H9 (cell line): ENCODE measurements at regions not wholly inside any gene's neighbourhood (a gene's known extent, or its start where the extent isn't known, plus 50 kb on each side); places are given as distances from the start of the nearest gene placed in this dataset.

Source experiments
- DNase-seq: peaks from one replicate; pipeline ENCODE4 v3.0.0-alpha.2; 2017
- H2AFZ ChIP-seq: one replicate; pipeline ENCODE4 v1.6.1; 2013; ENCODE audit warnings: mild to moderate bottlenecking, low read length, control low read depth, moderate library complexity
- H2AK5ac ChIP-seq: 2 replicates; pipeline ENCODE4 v1.6.1; 2013; ENCODE audit warnings: low read length, control low read depth, mixed read lengths; ENCODE audit not compliant: insufficient read length
- H2BK120ac ChIP-seq: one replicate; pipeline ENCODE4 v1.6.1; 2013; ENCODE audit warnings: low read depth, mild to moderate bottlenecking, low read length, control low read depth, inconsistent platforms; ENCODE audit not compliant: poor library complexity, severe bottlenecking
- H2BK12ac ChIP-seq: 2 replicates; pipeline ENCODE4 v1.6.1; 2013; ENCODE audit warnings: low read length, control low read depth, mixed read lengths, low read depth; ENCODE audit not compliant: insufficient read length
- H2BK15ac ChIP-seq: 2 replicates; pipeline ENCODE4 v1.6.1; 2013; ENCODE audit warnings: low read depth, low read length, control low read depth
- H2BK20ac ChIP-seq: one replicate; pipeline ENCODE4 v1.6.1; 2013; ENCODE audit warnings: low read depth, mild to moderate bottlenecking, low read length, control low read depth, inconsistent platforms; ENCODE audit not compliant: poor library complexity, severe bottlenecking
- H2BK5ac ChIP-seq: 2 replicates; pipeline ENCODE4 v1.6.1; 2013; ENCODE audit warnings: low read length, control low read depth, mixed read lengths; ENCODE audit not compliant: insufficient read length
- H3K14ac ChIP-seq: 2 replicates; pipeline ENCODE4 v1.6.1; 2013; ENCODE audit warnings: low read length, control low read depth; ENCODE audit not compliant: insufficient read depth
- H3K18ac ChIP-seq: 2 replicates; pipeline ENCODE4 v1.6.1; 2013; ENCODE audit warnings: low read depth, mild to moderate bottlenecking, mixed read lengths, low read length, control low read depth; ENCODE audit not compliant: insufficient read length
- H3K23ac ChIP-seq: 2 replicates; pipeline ENCODE4 v1.6.1; 2013; ENCODE audit warnings: low read length, control low read depth, mixed read lengths, low read depth; ENCODE audit not compliant: insufficient read length
- H3K23me2 ChIP-seq: 2 replicates; pipeline ENCODE4 v1.6.1; 2013; ENCODE audit warnings: low read depth, mild to moderate bottlenecking, mixed read lengths, low read length, control low read depth; ENCODE audit not compliant: insufficient read length, poor library complexity, severe bottlenecking
- H3K27ac ChIP-seq: 2 replicates; pipeline ENCODE4 v1.5.1; 2013; ENCODE audit warnings: low read length, control low read depth, mixed read lengths, low read depth; ENCODE audit not compliant: insufficient read length
- H3K27me3 ChIP-seq: 2 replicates; pipeline ENCODE4 v1.6.1; 2013; ENCODE audit warnings: low read length, control low read depth, inconsistent platforms; ENCODE audit not compliant: insufficient read depth
- H3K4ac ChIP-seq: 2 replicates; pipeline ENCODE4 v1.6.1; 2013; ENCODE audit warnings: low read depth, mild to moderate bottlenecking, control low read depth, inconsistent platforms, low read length, moderate library complexity
- H3K4me1 ChIP-seq: 2 replicates; pipeline ENCODE4 v1.6.1; 2013; ENCODE audit warnings: low read length, control low read depth, inconsistent platforms; ENCODE audit not compliant: insufficient read depth
- H3K4me2 ChIP-seq: 2 replicates; pipeline ENCODE4 v1.6.1; 2013; ENCODE audit warnings: low read length, control low read depth, mixed read lengths; ENCODE audit not compliant: insufficient read length, insufficient read depth
- H3K56ac ChIP-seq: 2 replicates; pipeline ENCODE4 v1.6.1; 2013; ENCODE audit warnings: low read depth, mild to moderate bottlenecking, mixed read lengths, low read length, control low read depth; ENCODE audit not compliant: insufficient read length
- H3K79me1 ChIP-seq: 2 replicates; pipeline ENCODE4 v1.6.1; 2013; ENCODE audit warnings: low read depth, mild to moderate bottlenecking, moderate library complexity, low read length, control low read depth, inconsistent platforms; ENCODE audit not compliant: insufficient read depth, poor library complexity, severe bottlenecking
- H3K79me2 ChIP-seq: 2 replicates; pipeline ENCODE4 v1.6.1; 2013; ENCODE audit warnings: low read length, control low read depth, inconsistent platforms; ENCODE audit not compliant: insufficient read depth
- H3K9ac ChIP-seq: 2 replicates; pipeline ENCODE4 v1.6.1; 2013; ENCODE audit warnings: low read length, control low read depth, mixed read lengths; ENCODE audit not compliant: insufficient read length; ENCODE audit errors: extremely low read depth
- H3K9me3 ChIP-seq: one replicate; pipeline ENCODE4 v1.6.1; 2013; ENCODE audit warnings: low read depth, low read length, inconsistent platforms; ENCODE audit not compliant: control insufficient read depth
- H3T11ph ChIP-seq: one replicate; pipeline ENCODE4 v1.6.1; 2013; ENCODE audit warnings: mild to moderate bottlenecking, low read length, control low read depth, inconsistent platforms
- H4K20me1 ChIP-seq: one replicate; pipeline ENCODE4 v1.6.1; 2013; ENCODE audit not compliant: control insufficient read depth, insufficient read length, insufficient read depth
- H4K5ac ChIP-seq: 2 replicates; pipeline ENCODE4 v1.6.1; 2013; ENCODE audit warnings: low read depth, mild to moderate bottlenecking, mixed read lengths, low read length, control low read depth; ENCODE audit not compliant: insufficient read length
- H4K8ac ChIP-seq: replicated peaks from 2 replicates; pipeline ENCODE4 v1.6.1; 2013; ENCODE audit warnings: low read length, control low read depth, mixed read lengths, low read depth; ENCODE audit not compliant: insufficient read length
- H4K91ac ChIP-seq: 2 replicates; pipeline ENCODE4 v1.6.1; 2013; ENCODE audit warnings: low read depth, mild to moderate bottlenecking, moderate library complexity, mixed read lengths, low read length, control low read depth; ENCODE audit not compliant: insufficient read length
- H3K27ac Mint-ChIP-seq, 3 experiments: 2 replicates in 2 of 3; 3 replicates in 1 of 3; pipeline ENCODE4 v1.8.0; 2020 to 2021; ENCODE audit warnings: mixed read lengths in 3 of 3, mild to moderate bottlenecking in 1 of 3, moderate library complexity in 1 of 3
- H3K27me3 Mint-ChIP-seq: 2 replicates; pipeline ENCODE4 v1.8.0; 2021; ENCODE audit warnings: low read depth, mild to moderate bottlenecking, moderate library complexity, mixed read lengths
- H3K36me3 Mint-ChIP-seq, 3 experiments: 2 replicates in 2 of 3; 3 replicates in 1 of 3; pipeline ENCODE4 v1.8.0; 2020 to 2021; ENCODE audit warnings: low read depth in 3 of 3, mixed read lengths in 3 of 3; ENCODE audit not compliant: insufficient read depth in 1 of 3
- H3K4me1 Mint-ChIP-seq, 2 experiments: 2 replicates each; pipeline ENCODE4 v1.8.0; 2020; ENCODE audit warnings: mixed read lengths in 2 of 2
- H3K4me3 Mint-ChIP-seq, 2 experiments: 2 replicates in 1 of 2; 3 replicates in 1 of 2; pipeline ENCODE4 v1.8.0; 2020 to 2021; ENCODE audit warnings: mild to moderate bottlenecking in 2 of 2, mixed read lengths in 2 of 2, moderate library complexity in 1 of 2
- H3K9me3 Mint-ChIP-seq, 2 experiments: 2 replicates in 1 of 2; 3 replicates in 1 of 2; pipeline ENCODE4 v1.8.0; 2020; ENCODE audit warnings: mild to moderate bottlenecking in 2 of 2, mixed read lengths in 2 of 2, moderate library complexity in 1 of 2
- WGBS: extraction: QIAGEN DNeasy Blood & Tissue Kit; methylation state at CpG from one replicate; pipeline ENCODE4 v1.1.7; 2013; ENCODE audit warnings: missing lambda C conversion rate, low lambda C conversion rate, mixed read lengths; ENCODE audit not compliant: insufficient read length; ENCODE audit errors: extremely low coverage; 5-methylcytosine and 5-hydroxymethylcytosine counted together
- TF ChIP-seq, protein P1 (sequence below): fragments of 200-600 bp; sonication (generic); conservative IDR thresholded peaks from 3 replicates; pipeline ENCODE4 v1.8.0; 2021; ENCODE audit warnings: antibody characterized with exemption, mild to moderate bottlenecking

DNA sequence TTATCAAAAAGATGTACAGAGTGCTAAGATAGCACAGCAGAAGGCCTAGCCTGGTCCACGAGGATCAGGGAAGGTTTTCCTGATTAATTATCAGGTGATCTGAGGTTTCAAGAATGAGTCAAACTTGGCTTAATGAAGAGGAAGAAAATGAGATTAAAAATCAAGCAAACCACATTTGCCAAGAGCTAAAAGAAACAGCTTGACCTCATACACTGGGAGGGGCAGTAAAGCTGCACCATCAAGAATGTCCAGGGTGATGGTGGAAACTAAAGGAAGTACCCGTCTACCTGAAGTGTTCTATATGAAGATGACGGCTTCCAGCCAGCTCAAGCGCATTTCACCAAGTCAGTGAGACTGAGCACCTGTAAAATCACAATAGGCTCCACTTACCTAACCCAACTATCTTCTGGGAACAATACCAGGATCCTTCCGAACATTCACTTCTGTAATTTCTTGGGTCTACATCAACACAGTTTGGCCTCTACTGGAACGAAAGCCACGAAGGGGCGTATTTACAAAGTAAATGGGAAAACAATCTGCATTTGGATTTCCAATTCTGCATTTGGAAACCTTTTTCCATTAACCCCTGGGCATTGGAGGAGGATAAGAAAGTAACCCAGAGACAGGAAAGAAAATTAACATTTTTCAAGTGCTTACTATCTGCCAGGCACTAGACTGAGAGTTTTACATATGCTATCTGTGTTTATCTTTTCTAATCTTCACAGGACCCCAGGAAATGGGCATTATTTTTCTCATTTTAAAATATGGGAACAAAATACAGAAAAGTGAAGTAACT is 114.0 kb upstream of the DCLK2 start:
- Histone ChIP-seq H3K14ac (no peak overlapping the region), H3K27ac (no peak overlapping the region), H2BK12ac (no peak overlapping the region), H3K23ac (no peak overlapping the region), H3K9me3 (no peaks in the 10 kb centered on the region), H3K79me2 (no peaks in the 10 kb centered on the region), H3K4ac (no peak overlapping the region), H3K23me2 (no peaks in the 10 kb centered on the region), H2BK20ac (no peak overlapping the region), H4K5ac (no peak overlapping the region), H3K27me3 (no peaks in the 10 kb centered on the region), H2BK15ac (no peak overlapping the region), H3K56ac (no peak overlapping the region), H4K91ac (no peak overlapping the region), H2AFZ (no peak overlapping the region), H3K9ac (no peak overlapping the region), H3K4me1 (no peaks in the 10 kb centered on the region), H3T11ph (no peak overlapping the region), H3K4me2 (no peak overlapping the region), H4K20me1 (no peaks in the 10 kb centered on the region), H2AK5ac (no peak overlapping the region), H4K8ac (no peak overlapping the region), H3K79me1 (no peaks in the 10 kb centered on the region), H2BK5ac (no peak overlapping the region), H3K18ac (no peak overlapping the region), H2BK120ac (no peak overlapping the region)
- TF ChIP-seq, protein P1, sequence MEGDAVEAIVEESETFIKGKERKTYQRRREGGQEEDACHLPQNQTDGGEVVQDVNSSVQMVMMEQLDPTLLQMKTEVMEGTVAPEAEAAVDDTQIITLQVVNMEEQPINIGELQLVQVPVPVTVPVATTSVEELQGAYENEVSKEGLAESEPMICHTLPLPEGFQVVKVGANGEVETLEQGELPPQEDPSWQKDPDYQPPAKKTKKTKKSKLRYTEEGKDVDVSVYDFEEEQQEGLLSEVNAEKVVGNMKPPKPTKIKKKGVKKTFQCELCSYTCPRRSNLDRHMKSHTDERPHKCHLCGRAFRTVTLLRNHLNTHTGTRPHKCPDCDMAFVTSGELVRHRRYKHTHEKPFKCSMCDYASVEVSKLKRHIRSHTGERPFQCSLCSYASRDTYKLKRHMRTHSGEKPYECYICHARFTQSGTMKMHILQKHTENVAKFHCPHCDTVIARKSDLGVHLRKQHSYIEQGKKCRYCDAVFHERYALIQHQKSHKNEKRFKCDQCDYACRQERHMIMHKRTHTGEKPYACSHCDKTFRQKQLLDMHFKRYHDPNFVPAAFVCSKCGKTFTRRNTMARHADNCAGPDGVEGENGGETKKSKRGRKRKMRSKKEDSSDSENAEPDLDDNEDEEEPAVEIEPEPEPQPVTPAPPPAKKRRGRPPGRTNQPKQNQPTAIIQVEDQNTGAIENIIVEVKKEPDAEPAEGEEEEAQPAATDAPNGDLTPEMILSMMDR: no peak
- no peaks in the 10 kb centered on the region for H3K4me1 Mint-ChIP-seq
- H3K36me3 Mint-ChIP-seq: no peaks in the 10 kb centered on the region
- H3K9me3 Mint-ChIP-seq: no peaks in the 10 kb centered on the region
- peak overlapping the region in 1 of 3 experiments; percentile 21; a peak in 1 of 7 replicates for H3K27ac Mint-ChIP-seq
- DNase-seq: no peak
- WGBS: no CpG with 5 or more reads among the region's 8 CpGs
- H3K27me3 Mint-ChIP-seq: no peaks in the 10 kb centered on the region
- H3K4me3 Mint-ChIP-seq: no peak overlapping the region
